Ovary (tissue), 3 donors: ENCODE measurements at regions not wholly inside any gene's neighbourhood (a gene's known extent, or its start where the extent isn't known, plus 50 kb on each side); places are given as distances from the start of the nearest gene placed in this dataset.

ENCODE experiments used
- CTCF ChIP-seq, 3 donors: fragments of 450-650 bp in 2 of 3; fragments of 200-600 bp in 1 of 3; IDR thresholded peaks; one replicate each; pipeline versions ENCODE4 v1.5.1 to v1.8.0; 2016 to 2022; ENCODE audit warnings: antibody characterized with exemption in 3 of 3, mild to moderate bottlenecking in 1 of 3
- EP300 ChIP-seq: sonication (generic); formaldehyde crosslinking; IDR thresholded peaks from one replicate; pipeline ENCODE4 v1.6.1; 2017; ENCODE audit warnings: antibody characterized with exemption
- POLR2A ChIP-seq: fragments of 450-650 bp; IDR thresholded peaks from one replicate; pipeline ENCODE4 v1.6.1; 2017; ENCODE audit warnings: antibody characterized with exemption, mild to moderate bottlenecking, moderate library complexity
- donor health status: DM: no; HTN: no; CAD: no.

- TF ChIP-seq CTCF (IDR thresholded peaks at IDR 0.05) (no peak), POLR2A (no peak), EP300 (no peak)
Observed at GRCh38 chr4:28007693-28008092, 1147.1 kb downstream of the STIM2 start.
